ENCODE measurements at regions not wholly inside any gene's neighbourhood (a gene's known extent, or its start where the extent isn't known, plus 50 kb on each side); places are given as distances from the start of the nearest gene placed in this dataset.

DNA sequence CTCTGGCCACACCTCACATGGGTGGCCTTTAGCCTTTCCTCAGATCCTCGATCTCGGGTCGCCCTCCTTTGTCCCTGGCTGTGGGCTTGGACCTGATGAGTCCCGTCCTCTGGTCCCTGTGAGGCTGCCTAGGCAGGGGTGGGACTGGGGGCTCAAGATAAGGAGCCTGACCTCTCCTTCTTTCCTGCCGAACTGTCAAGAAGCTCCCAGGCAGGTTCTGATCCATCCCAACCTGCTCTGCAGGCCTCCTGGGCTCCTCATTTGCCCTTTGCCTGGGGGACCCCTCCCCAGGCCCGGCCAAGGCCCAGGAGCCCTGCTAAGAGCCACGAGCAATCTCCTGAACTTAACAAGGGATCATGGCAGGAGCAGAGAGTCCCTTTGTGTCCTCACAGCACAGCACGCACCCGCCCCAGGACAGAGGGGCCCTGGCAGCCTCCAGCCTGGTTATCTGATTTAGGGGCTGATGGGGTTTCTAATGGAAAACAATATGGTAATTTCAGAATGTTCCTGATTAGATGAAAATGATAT is 82.4 kb upstream of the POU3F1 start:
- TF ChIP-seq, protein P1, sequence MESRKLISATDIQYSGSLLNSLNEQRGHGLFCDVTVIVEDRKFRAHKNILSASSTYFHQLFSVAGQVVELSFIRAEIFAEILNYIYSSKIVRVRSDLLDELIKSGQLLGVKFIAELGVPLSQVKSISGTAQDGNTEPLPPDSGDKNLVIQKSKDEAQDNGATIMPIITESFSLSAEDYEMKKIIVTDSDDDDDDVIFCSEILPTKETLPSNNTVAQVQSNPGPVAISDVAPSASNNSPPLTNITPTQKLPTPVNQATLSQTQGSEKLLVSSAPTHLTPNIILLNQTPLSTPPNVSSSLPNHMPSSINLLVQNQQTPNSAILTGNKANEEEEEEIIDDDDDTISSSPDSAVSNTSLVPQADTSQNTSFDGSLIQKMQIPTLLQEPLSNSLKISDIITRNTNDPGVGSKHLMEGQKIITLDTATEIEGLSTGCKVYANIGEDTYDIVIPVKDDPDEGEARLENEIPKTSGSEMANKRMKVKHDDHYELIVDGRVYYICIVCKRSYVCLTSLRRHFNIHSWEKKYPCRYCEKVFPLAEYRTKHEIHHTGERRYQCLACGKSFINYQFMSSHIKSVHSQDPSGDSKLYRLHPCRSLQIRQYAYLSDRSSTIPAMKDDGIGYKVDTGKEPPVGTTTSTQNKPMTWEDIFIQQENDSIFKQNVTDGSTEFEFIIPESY (IDR thresholded peaks at IDR 0.05): no peak
- TF ChIP-seq TAF1 (conservative IDR thresholded peaks at IDR 0.05) (no peak), EGR1 (IDR thresholded peaks at IDR 0.05; ENCODE audit: low read depth in 2 of 2) (no peak), RXRA (IDR thresholded peaks at IDR 0.05) (no peak), FOXA1 (IDR thresholded peaks at IDR 0.05) (no peak), NR2F2 (IDR thresholded peaks at IDR 0.05) (no peak), GABPA (IDR thresholded peaks at IDR 0.05 in 1 of 2, conservative IDR thresholded peaks at IDR 0.05 in 1 of 2) (no peak), FOXA2 (IDR thresholded peaks at IDR 0.05) (no peak), JUND (IDR thresholded peaks at IDR 0.05) (no peak), RAD21 (IDR thresholded peaks at IDR 0.05) (no peak), SP1 (IDR thresholded peaks at IDR 0.05) (no peak), YY1 (IDR thresholded peaks at IDR 0.05) (no peak), HNF4A (conservative IDR thresholded peaks at IDR 0.05) (no peak), HNF4G (IDR thresholded peaks at IDR 0.05) (no peak)
- TF ChIP-seq, protein P2, sequence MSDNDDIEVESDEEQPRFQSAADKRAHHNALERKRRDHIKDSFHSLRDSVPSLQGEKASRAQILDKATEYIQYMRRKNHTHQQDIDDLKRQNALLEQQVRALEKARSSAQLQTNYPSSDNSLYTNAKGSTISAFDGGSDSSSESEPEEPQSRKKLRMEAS (IDR thresholded peaks at IDR 0.05): no peak
- TF ChIP-seq, protein P3, sequence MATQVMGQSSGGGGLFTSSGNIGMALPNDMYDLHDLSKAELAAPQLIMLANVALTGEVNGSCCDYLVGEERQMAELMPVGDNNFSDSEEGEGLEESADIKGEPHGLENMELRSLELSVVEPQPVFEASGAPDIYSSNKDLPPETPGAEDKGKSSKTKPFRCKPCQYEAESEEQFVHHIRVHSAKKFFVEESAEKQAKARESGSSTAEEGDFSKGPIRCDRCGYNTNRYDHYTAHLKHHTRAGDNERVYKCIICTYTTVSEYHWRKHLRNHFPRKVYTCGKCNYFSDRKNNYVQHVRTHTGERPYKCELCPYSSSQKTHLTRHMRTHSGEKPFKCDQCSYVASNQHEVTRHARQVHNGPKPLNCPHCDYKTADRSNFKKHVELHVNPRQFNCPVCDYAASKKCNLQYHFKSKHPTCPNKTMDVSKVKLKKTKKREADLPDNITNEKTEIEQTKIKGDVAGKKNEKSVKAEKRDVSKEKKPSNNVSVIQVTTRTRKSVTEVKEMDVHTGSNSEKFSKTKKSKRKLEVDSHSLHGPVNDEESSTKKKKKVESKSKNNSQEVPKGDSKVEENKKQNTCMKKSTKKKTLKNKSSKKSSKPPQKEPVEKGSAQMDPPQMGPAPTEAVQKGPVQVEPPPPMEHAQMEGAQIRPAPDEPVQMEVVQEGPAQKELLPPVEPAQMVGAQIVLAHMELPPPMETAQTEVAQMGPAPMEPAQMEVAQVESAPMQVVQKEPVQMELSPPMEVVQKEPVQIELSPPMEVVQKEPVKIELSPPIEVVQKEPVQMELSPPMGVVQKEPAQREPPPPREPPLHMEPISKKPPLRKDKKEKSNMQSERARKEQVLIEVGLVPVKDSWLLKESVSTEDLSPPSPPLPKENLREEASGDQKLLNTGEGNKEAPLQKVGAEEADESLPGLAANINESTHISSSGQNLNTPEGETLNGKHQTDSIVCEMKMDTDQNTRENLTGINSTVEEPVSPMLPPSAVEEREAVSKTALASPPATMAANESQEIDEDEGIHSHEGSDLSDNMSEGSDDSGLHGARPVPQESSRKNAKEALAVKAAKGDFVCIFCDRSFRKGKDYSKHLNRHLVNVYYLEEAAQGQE (IDR thresholded peaks at IDR 0.05): no peak
- TF ChIP-seq, protein P4, sequence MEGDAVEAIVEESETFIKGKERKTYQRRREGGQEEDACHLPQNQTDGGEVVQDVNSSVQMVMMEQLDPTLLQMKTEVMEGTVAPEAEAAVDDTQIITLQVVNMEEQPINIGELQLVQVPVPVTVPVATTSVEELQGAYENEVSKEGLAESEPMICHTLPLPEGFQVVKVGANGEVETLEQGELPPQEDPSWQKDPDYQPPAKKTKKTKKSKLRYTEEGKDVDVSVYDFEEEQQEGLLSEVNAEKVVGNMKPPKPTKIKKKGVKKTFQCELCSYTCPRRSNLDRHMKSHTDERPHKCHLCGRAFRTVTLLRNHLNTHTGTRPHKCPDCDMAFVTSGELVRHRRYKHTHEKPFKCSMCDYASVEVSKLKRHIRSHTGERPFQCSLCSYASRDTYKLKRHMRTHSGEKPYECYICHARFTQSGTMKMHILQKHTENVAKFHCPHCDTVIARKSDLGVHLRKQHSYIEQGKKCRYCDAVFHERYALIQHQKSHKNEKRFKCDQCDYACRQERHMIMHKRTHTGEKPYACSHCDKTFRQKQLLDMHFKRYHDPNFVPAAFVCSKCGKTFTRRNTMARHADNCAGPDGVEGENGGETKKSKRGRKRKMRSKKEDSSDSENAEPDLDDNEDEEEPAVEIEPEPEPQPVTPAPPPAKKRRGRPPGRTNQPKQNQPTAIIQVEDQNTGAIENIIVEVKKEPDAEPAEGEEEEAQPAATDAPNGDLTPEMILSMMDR (IDR thresholded peaks at IDR 0.05; ENCODE audit: low read depth, low read length, missing input control): no peak
- TF ChIP-seq, protein P5, sequence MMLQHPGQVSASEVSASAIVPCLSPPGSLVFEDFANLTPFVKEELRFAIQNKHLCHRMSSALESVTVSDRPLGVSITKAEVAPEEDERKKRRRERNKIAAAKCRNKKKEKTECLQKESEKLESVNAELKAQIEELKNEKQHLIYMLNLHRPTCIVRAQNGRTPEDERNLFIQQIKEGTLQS (IDR thresholded peaks at IDR 0.05): no peak
- H3K9me3 ChIP-seq (ENCODE audit: control insufficient read depth in 4 of 4, low read length in 3 of 4): no peaks in the 10 kb centered on the region
- no peaks in the 10 kb centered on the region for H3K36me3 ChIP-seq (ENCODE audit: control insufficient read depth in 4 of 4, insufficient read depth in 3 of 4, low read depth in 1 of 4, low read length in 3 of 4)
- DNase-seq (ENCODE audit: low spot score): no peak
- no peak overlapping the region for H3K4me3 ChIP-seq (ENCODE audit: low read depth in 1 of 3, low read length in 3 of 3)
- no peak overlapping the region for H3K27ac ChIP-seq (ENCODE audit: low read depth in 1 of 2, low read length in 2 of 2)
- WGBS: 90% methylated on average over 9 of the region's 9 CpGs
- H3K27me3 ChIP-seq (ENCODE audit: control insufficient read depth in 4 of 4, insufficient read depth in 4 of 4, low read length in 3 of 4): no peaks in the 10 kb centered on the region
- no peaks in the 10 kb centered on the region for H3K4me1 ChIP-seq (ENCODE audit: control insufficient read depth in 4 of 4, insufficient read depth in 4 of 4, low read length in 3 of 4)
- no peak overlapping the region for H3K9ac ChIP-seq (ENCODE audit: low read depth in 1 of 2, low read length in 2 of 2)

Measured in liver (tissue), 8 donors.